Sigmoid colon (tissue), 4 donors: ENCODE measurements at regions not wholly inside any gene's neighbourhood (a gene's known extent, or its start where the extent isn't known, plus 50 kb on each side); places are given as distances from the start of the nearest gene placed in this dataset.

Experiments used
- EP300 ChIP-seq, 4 donors: sonication (generic); formaldehyde crosslinking; IDR thresholded peaks; one replicate each; pipeline ENCODE4 v1.6.1; 2017; ENCODE audit warnings: antibody characterized with exemption in 4 of 4
- POLR2A ChIP-seq, 2 donors: fragments of 450-650 bp; IDR thresholded peaks; one replicate each; pipeline ENCODE4 v1.6.1; 2016; ENCODE audit warnings: antibody characterized with exemption in 2 of 2, mild to moderate bottlenecking in 2 of 2, moderate library complexity in 2 of 2
- POLR2AphosphoS5 ChIP-seq, 4 donors: sonication (generic); formaldehyde crosslinking; IDR thresholded peaks; one replicate each; pipeline ENCODE4 v1.6.1; 2017; ENCODE audit warnings: antibody characterized with exemption in 4 of 4
- TF ChIP-seq, protein P1 (sequence below), 4 experiments: fragments of 450-650 bp in 3 of 4; fragments of 200-600 bp in 1 of 4; IDR thresholded peaks; one replicate each; pipeline ENCODE4 v1.5.1; 2016 to 2019; ENCODE audit warnings: antibody characterized with exemption in 4 of 4, mild to moderate bottlenecking in 3 of 4, moderate library complexity in 2 of 4

DNA sequence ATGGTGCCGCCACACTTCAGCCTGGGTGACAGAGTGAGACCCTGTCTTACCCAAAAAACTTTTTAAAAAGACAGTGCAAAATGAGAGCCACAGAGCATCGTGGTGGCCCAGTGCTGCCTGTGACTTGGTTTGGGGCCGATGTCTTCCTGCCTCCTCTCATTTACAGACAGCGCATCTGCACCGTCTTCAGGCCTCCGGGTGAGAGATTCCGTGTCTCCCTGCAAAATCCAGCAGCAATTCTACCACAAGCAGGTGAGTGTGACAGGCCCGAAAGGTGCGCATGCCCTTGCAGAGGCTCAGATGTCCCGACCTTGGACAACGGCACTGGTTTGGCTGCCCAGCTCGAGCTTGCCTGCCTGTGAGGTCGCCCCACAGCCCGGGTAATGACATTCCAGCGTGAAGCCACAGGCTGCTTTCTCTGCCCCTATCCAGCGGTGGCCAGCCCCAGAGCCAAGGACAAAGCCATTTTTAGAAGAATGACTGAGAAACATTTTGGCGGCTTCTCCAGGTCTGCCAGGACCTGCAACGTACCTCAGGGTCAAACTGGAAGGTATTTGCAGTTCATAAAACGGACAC is 70.3 kb upstream of the RFLNA start:
- TF ChIP-seq, protein P1, sequence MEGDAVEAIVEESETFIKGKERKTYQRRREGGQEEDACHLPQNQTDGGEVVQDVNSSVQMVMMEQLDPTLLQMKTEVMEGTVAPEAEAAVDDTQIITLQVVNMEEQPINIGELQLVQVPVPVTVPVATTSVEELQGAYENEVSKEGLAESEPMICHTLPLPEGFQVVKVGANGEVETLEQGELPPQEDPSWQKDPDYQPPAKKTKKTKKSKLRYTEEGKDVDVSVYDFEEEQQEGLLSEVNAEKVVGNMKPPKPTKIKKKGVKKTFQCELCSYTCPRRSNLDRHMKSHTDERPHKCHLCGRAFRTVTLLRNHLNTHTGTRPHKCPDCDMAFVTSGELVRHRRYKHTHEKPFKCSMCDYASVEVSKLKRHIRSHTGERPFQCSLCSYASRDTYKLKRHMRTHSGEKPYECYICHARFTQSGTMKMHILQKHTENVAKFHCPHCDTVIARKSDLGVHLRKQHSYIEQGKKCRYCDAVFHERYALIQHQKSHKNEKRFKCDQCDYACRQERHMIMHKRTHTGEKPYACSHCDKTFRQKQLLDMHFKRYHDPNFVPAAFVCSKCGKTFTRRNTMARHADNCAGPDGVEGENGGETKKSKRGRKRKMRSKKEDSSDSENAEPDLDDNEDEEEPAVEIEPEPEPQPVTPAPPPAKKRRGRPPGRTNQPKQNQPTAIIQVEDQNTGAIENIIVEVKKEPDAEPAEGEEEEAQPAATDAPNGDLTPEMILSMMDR (IDR thresholded peaks at IDR 0.05) = no peak
- TF ChIP-seq POLR2A (IDR thresholded peaks at IDR 0.05) (no peak), EP300 (IDR thresholded peaks at IDR 0.05) (no peak), POLR2AphosphoS5 (IDR thresholded peaks at IDR 0.05) (no peak)
